ENCODE measurements at regions not wholly inside any gene's neighbourhood (a gene's known extent, or its start where the extent isn't known, plus 50 kb on each side); places are given as distances from the start of the nearest gene placed in this dataset.

DNA sequence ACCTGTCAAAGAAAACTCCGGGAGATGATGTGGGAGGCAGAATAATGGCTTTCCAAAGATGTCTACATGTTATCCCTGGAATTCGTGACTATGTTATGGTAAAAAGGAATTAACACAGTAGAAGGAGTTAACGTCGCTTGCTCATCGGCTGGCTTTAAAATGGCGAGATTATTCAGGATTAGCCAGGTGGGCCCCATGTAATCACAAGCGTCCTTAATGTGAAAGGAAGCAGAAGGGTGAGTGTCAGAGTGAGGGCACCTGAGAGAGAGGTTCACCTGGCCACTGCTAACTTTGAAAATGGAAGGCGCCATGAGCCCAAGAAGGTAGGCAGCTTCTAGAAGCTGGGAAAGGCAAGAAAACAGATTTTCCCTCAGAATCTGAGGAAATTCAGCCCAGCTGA lies 557.2 kb downstream of the EPHB1 start:
- no peaks in the 10 kb centered on the region for H3F3A ChIP-seq (ENCODE audit: low read depth)
- no peak overlapping the region for H3K4me2 ChIP-seq (ENCODE audit: low read depth, low read length, poor library complexity, severe bottlenecking)
- H2AFZ ChIP-seq (ENCODE audit: low read length): no peak overlapping the region
- H3K4me1 ChIP-seq (ENCODE audit: insufficient read depth, low read length, poor library complexity, severe bottlenecking): no peaks in the 10 kb centered on the region
- H3K9me3 ChIP-seq (ENCODE audit: insufficient read depth, low read depth, low read length): no peaks in the 10 kb centered on the region
- no peaks in the 10 kb centered on the region for H4K20me1 ChIP-seq (ENCODE audit: insufficient read depth, low read length, poor library complexity, severe bottlenecking)
- H3K36me3 ChIP-seq (ENCODE audit: insufficient read depth, low read length): no peaks in the 10 kb centered on the region
- no peak overlapping the region for H3K9ac ChIP-seq (ENCODE audit: low read depth, low read length, poor library complexity, severe bottlenecking)
- H3K4me3 ChIP-seq (ENCODE audit: low read length, poor library complexity, severe bottlenecking): no peak overlapping the region
- no peak for TF ChIP-seq EZH2phosphoT487 (IDR thresholded peaks at IDR 0.05; ENCODE audit: borderline replicate concordance)
- TF ChIP-seq, protein P1, sequence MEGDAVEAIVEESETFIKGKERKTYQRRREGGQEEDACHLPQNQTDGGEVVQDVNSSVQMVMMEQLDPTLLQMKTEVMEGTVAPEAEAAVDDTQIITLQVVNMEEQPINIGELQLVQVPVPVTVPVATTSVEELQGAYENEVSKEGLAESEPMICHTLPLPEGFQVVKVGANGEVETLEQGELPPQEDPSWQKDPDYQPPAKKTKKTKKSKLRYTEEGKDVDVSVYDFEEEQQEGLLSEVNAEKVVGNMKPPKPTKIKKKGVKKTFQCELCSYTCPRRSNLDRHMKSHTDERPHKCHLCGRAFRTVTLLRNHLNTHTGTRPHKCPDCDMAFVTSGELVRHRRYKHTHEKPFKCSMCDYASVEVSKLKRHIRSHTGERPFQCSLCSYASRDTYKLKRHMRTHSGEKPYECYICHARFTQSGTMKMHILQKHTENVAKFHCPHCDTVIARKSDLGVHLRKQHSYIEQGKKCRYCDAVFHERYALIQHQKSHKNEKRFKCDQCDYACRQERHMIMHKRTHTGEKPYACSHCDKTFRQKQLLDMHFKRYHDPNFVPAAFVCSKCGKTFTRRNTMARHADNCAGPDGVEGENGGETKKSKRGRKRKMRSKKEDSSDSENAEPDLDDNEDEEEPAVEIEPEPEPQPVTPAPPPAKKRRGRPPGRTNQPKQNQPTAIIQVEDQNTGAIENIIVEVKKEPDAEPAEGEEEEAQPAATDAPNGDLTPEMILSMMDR (conservative IDR thresholded peaks at IDR 0.05; ENCODE audit: low read length): no peak
- no peaks in the 10 kb centered on the region for H3K27me3 ChIP-seq (ENCODE audit: insufficient read depth, low read length, poor library complexity, severe bottlenecking)
- no peaks in the 10 kb centered on the region for H3K9me2 ChIP-seq (replicated peaks; ENCODE audit: low read depth, low read length)
- H3K79me2 ChIP-seq (ENCODE audit: insufficient read depth, low read length): no peaks in the 10 kb centered on the region

DNA sequence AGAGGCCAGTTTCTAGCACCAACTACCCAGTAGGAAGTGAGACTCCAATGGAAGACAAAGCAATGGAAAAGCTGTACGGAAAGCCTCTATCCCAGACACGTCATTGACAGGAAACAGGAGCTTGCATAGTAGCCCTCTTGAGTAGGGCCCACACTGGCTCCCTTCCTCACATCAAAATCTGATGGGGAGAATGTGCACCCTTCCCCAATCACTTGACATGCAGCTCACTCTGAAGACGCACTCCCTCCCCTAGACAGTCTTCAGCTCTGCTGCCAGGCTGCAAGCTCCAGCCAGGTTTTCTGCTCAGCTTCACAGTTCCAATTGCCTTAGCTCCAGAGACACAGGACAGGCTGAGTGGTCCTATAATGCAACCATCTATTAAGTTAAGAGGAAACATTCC lies 567.8 kb downstream of the EPHB1 start:
- Histone ChIP-seq H3K79me2 (ENCODE audit: insufficient read depth, low read length) (no peaks in the 10 kb centered on the region), H3K4me3 (ENCODE audit: low read length, poor library complexity, severe bottlenecking) (no peak overlapping the region), H3K4me2 (ENCODE audit: low read depth, low read length, poor library complexity, severe bottlenecking) (no peak overlapping the region), H3K27me3 (ENCODE audit: insufficient read depth, low read length, poor library complexity, severe bottlenecking) (no peaks in the 10 kb centered on the region), H3K9me2 (replicated peaks; ENCODE audit: low read depth, low read length) (no peaks in the 10 kb centered on the region), H3K9me3 (ENCODE audit: insufficient read depth, low read depth, low read length) (no peaks in the 10 kb centered on the region), H3K4me1 (ENCODE audit: insufficient read depth, low read length, poor library complexity, severe bottlenecking) (no peaks in the 10 kb centered on the region), H4K20me1 (ENCODE audit: insufficient read depth, low read length, poor library complexity, severe bottlenecking) (no peaks in the 10 kb centered on the region), H2AFZ (ENCODE audit: low read length) (no peak overlapping the region), H3F3A (ENCODE audit: low read depth) (no peaks in the 10 kb centered on the region), H3K36me3 (ENCODE audit: insufficient read depth, low read length) (no peaks in the 10 kb centered on the region), H3K9ac (ENCODE audit: low read depth, low read length, poor library complexity, severe bottlenecking) (no peak overlapping the region)
- TF ChIP-seq, protein P1 (conservative IDR thresholded peaks at IDR 0.05; ENCODE audit: low read length): no peak
- TF ChIP-seq EZH2phosphoT487 (IDR thresholded peaks at IDR 0.05; ENCODE audit: borderline replicate concordance): no peak

DNA sequence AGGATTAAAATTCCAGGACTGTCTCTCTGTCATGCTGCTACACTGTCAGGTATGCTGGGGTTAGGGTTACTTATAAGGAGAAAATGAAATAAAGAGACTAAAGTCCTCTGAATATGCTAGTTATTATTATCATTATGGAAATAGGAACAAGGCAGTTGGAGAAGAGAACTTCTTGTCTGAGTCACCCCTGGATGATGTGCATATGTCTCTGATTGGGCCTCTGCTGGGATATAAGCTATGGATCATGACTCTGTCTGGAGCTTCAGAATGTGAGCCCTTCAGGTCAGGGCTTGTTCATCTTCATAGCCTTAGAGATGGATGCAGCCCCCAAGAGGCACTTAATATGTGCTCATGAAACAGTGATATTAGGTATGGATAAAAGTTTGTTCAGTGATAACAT lies 569.6 kb downstream of the EPHB1 start:
- Histone ChIP-seq H3F3A (ENCODE audit: low read depth) (no peaks in the 10 kb centered on the region), H3K9me3 (ENCODE audit: insufficient read depth, low read depth, low read length) (no peaks in the 10 kb centered on the region), H2AFZ (ENCODE audit: low read length) (no peak overlapping the region), H3K9me2 (replicated peaks; ENCODE audit: low read depth, low read length) (no peaks in the 10 kb centered on the region), H3K4me3 (ENCODE audit: low read length, poor library complexity, severe bottlenecking) (no peak overlapping the region), H3K36me3 (ENCODE audit: insufficient read depth, low read length) (no peaks in the 10 kb centered on the region), H3K4me1 (ENCODE audit: insufficient read depth, low read length, poor library complexity, severe bottlenecking) (no peaks in the 10 kb centered on the region), H3K9ac (ENCODE audit: low read depth, low read length, poor library complexity, severe bottlenecking) (no peak overlapping the region), H3K79me2 (ENCODE audit: insufficient read depth, low read length) (no peaks in the 10 kb centered on the region), H3K4me2 (ENCODE audit: low read depth, low read length, poor library complexity, severe bottlenecking) (no peak overlapping the region), H4K20me1 (ENCODE audit: insufficient read depth, low read length, poor library complexity, severe bottlenecking) (no peaks in the 10 kb centered on the region), H3K27me3 (ENCODE audit: insufficient read depth, low read length, poor library complexity, severe bottlenecking) (no peaks in the 10 kb centered on the region)
- TF ChIP-seq, protein P1 (conservative IDR thresholded peaks at IDR 0.05; ENCODE audit: low read length): no peak
- no peak for TF ChIP-seq EZH2phosphoT487 (IDR thresholded peaks at IDR 0.05; ENCODE audit: borderline replicate concordance)

Data from Loucy (cell line).